H1 (cell line): ENCODE measurements at regions not wholly inside any gene's neighbourhood (a gene's known extent, or its start where the extent isn't known, plus 50 kb on each side); places are given as distances from the start of the nearest gene placed in this dataset.

Experiments used
- CHD2 ChIP-seq: IDR thresholded peaks from 2 replicates; pipeline ENCODE4 v1.6.1; 2012; ENCODE audit warnings: low read length, improper control_type of control experiment
- CREB1 ChIP-seq: IDR thresholded peaks from 2 replicates; pipeline ENCODE4 v1.6.1; 2012; ENCODE audit warnings: inconsistent platforms
- CTCF ChIP-seq, 3 experiments: IDR thresholded peaks; 1 replicate in 2 of 3; 2 replicates in 1 of 3; pipeline versions ENCODE4 v1.5.1 to v1.6.1; 2011; ENCODE audit warnings: low read length in 3 of 3, mild to moderate bottlenecking in 3 of 3, inconsistent platforms in 2 of 3, low read depth in 1 of 3, moderate library complexity in 1 of 3; ENCODE audit not compliant: insufficient read depth in 1 of 3; ENCODE audit errors: control extremely low read depth in 1 of 3
- EP300 ChIP-seq, 2 experiments: IDR thresholded peaks; 1 replicate in 1 of 2; 2 replicates in 1 of 2; pipeline ENCODE4 v1.6.1; 2011 to 2012; ENCODE audit warnings: low read depth in 2 of 2, low read length in 2 of 2, mild to moderate bottlenecking in 2 of 2, borderline replicate concordance in 1 of 2, inconsistent platforms in 1 of 2, moderate library complexity in 1 of 2
- HDAC2 ChIP-seq, 2 experiments: fragments of 300-600 bp in 1 of 2; sonication (generic) in 1 of 2; IDR thresholded peaks; 2 replicates each; pipeline ENCODE4 v1.6.1; 2011 to 2012; ENCODE audit warnings: low read depth in 2 of 2, low read length in 2 of 2, mild to moderate bottlenecking in 2 of 2, moderate library complexity in 2 of 2, borderline replicate concordance in 1 of 2, inconsistent platforms in 1 of 2
- PHF8 ChIP-seq: fragments of 200-600 bp; sonication (generic); conservative IDR thresholded peaks from 2 replicates; pipeline ENCODE4 v1.7.1; 2012; ENCODE audit warnings: low read depth, mild to moderate bottlenecking, inconsistent platforms, low read length, moderate library complexity
- POLR2A ChIP-seq, 2 experiments: IDR thresholded peaks; 1 replicate in 1 of 2; 2 replicates in 1 of 2; pipeline ENCODE4 v1.6.1; 2011; ENCODE audit warnings: low read depth in 2 of 2, low read length in 2 of 2, mild to moderate bottlenecking in 2 of 2; ENCODE audit errors: control extremely low read depth in 1 of 2
- POLR2AphosphoS5 ChIP-seq: IDR thresholded peaks from 2 replicates; pipeline ENCODE4 v1.6.1; 2011; ENCODE audit warnings: low read depth, low read length
- RAD21 ChIP-seq, 2 experiments: IDR thresholded peaks in 1 of 2; conservative IDR thresholded peaks in 1 of 2; 2 replicates each; pipeline ENCODE4 v1.6.1; 2011; ENCODE audit warnings: low read depth in 2 of 2, low read length in 2 of 2, improper control_type of control experiment in 1 of 2, inconsistent platforms in 1 of 2, mild to moderate bottlenecking in 1 of 2, moderate library complexity in 1 of 2
- SRF ChIP-seq: IDR thresholded peaks from 2 replicates; pipeline ENCODE4 v1.6.1; 2011; ENCODE audit warnings: mild to moderate bottlenecking, low read depth, low read length, moderate library complexity

DNA sequence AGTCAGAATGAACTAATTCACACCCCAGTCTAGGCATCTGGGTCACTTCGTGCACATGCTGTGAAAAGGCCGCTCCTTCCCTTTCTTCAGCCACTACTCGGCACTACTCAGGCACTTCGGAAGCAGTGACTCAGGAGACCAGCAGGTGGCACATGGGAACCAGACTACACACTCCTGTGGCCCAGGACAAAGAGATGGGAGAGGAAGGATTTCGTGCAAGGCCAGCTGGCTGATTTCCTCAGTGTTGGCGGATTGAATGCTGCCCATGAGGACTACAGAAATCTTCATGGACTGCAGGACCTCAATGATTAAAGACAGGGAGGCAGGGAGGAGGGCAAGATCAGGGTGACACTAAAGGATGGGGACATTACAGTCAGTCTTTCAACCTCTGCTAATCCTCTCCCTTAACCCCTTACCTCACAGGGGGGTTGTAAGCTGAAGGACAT is 117.8 kb upstream of the SPACA1 start:
- peak; percentile 90 to 99 (median 91) for TF ChIP-seq CTCF (IDR thresholded peaks at IDR 0.05; ENCODE audit: control extremely low read depth in 1 of 3, insufficient read depth in 1 of 3, low read depth in 1 of 3, low read length in 3 of 3)
- no peak for TF ChIP-seq SRF
- TF ChIP-seq HDAC2 (IDR thresholded peaks at IDR 0.05; ENCODE audit: borderline replicate concordance in 1 of 2, low read depth in 2 of 2, low read length in 2 of 2): no peak
- TF ChIP-seq PHF8: no peak
- no peak for TF ChIP-seq EP300 (IDR thresholded peaks at IDR 0.05; ENCODE audit: borderline replicate concordance in 1 of 2, low read depth in 2 of 2, low read length in 2 of 2)
- TF ChIP-seq CREB1: peak; percentile 44; the same call in 1 of the 2 replicates
- no peak for TF ChIP-seq POLR2AphosphoS5
- peak; percentile 98 to 99 for TF ChIP-seq RAD21 (IDR thresholded peaks at IDR 0.05 in 1 of 2, conservative IDR thresholded peaks at IDR 0.05 in 1 of 2; ENCODE audit: low read depth in 2 of 2, low read length in 2 of 2)
- TF ChIP-seq POLR2A (IDR thresholded peaks at IDR 0.05; ENCODE audit: control extremely low read depth in 1 of 2, low read depth in 2 of 2, low read length in 2 of 2): no peak
- 0 out of 2 replicates have a peak, but pooled peaks have one; percentile 25 for TF ChIP-seq CHD2
